Esophagus muscularis mucosa (tissue), 4 donors: ENCODE measurements at regions not wholly inside any gene's neighbourhood (a gene's known extent, or its start where the extent isn't known, plus 50 kb on each side); places are given as distances from the start of the nearest gene placed in this dataset.

Source experiments
- DNase-seq: peaks from one replicate; pipeline ENCODE4 v3.0.0-alpha.2; 2017; ENCODE audit errors: extremely low spot score
- H3K27ac ChIP-seq, 4 donors: fragments of 200-600 bp; sonication (generic); replicated peaks in 1 of 4; 1 replicate in 3 of 4; 2 replicates in 1 of 4; pipeline ENCODE4 v1.5.1; 2016 to 2019; ENCODE audit warnings: mild to moderate bottlenecking in 1 of 4
- H3K27me3 ChIP-seq, 4 donors: fragments of 200-600 bp; sonication (generic); one replicate each; pipeline versions ENCODE4 v1.5.1 to v1.6.0; 2016 to 2019
- H3K36me3 ChIP-seq, 4 donors: fragments of 200-600 bp; sonication (generic); one replicate each; pipeline ENCODE4 v1.5.1; 2016 to 2019
- H3K4me1 ChIP-seq, 4 donors: fragments of 200-600 bp; sonication (generic); one replicate each; pipeline ENCODE4 v1.5.1; 2016 to 2019
- H3K4me3 ChIP-seq, 4 donors: fragments of 200-600 bp; sonication (generic); 1 replicate in 2 of 4; 2 replicates in 2 of 4; pipeline ENCODE4 v1.5.1; 2016 to 2019; ENCODE audit warnings: mild to moderate bottlenecking in 4 of 4, moderate library complexity in 1 of 4
- H3K9me3 ChIP-seq, 4 donors: fragments of 200-600 bp; sonication (generic); 1 replicate in 3 of 4; 2 replicates in 1 of 4; pipeline ENCODE4 v1.5.1; 2016 to 2019
- CTCF ChIP-seq, 3 experiments: fragments of 200-600 bp in 2 of 3; fragments of 450-650 bp in 1 of 3; sonication (generic) in 2 of 3; IDR thresholded peaks; one replicate each; pipeline ENCODE4 v1.5.1; 2017 to 2019; ENCODE audit warnings: antibody characterized with exemption in 3 of 3, mild to moderate bottlenecking in 2 of 3, moderate library complexity in 1 of 3
- EP300 ChIP-seq: sonication (generic); formaldehyde crosslinking; IDR thresholded peaks from one replicate; pipeline ENCODE4 v1.6.1; 2017; ENCODE audit warnings: antibody characterized with exemption
- POLR2A ChIP-seq: fragments of 450-650 bp; IDR thresholded peaks from one replicate; pipeline ENCODE4 v1.6.1; 2017; ENCODE audit warnings: antibody characterized with exemption, moderate library complexity, mild to moderate bottlenecking, low read depth
- POLR2AphosphoS5 ChIP-seq, 2 donors: sonication (generic); formaldehyde crosslinking; IDR thresholded peaks; one replicate each; pipeline ENCODE4 v1.6.1; 2017; ENCODE audit warnings: antibody characterized with exemption in 2 of 2
- WGBS: methylation state at CpG from one replicate; pipeline ENCODE4 v1.1.5; 2018; 5-methylcytosine and 5-hydroxymethylcytosine counted together
- intact Hi-C: fragments of 100-400 bp; cut with DNase I; formaldehyde crosslinking; loops from one replicate; pipeline ENCODE4 v1.15.1; 2023

GRCh38 chr6:137692806-137693205, 174.3 kb upstream of the TNFAIP3 start:
- Histone ChIP-seq H3K4me3 (no peak overlapping the region), H3K4me1 (peaks cover 10 to 20% (median 12%) of the 10 kb centered on the region in 4 donors), H3K27ac (no peak overlapping the region), H3K27me3 (no peaks in the 10 kb centered on the region), H3K9me3 (no peaks in the 10 kb centered on the region), H3K36me3 (no peaks in the 10 kb centered on the region)
- DNase-seq = no peak
- no peak for TF ChIP-seq POLR2AphosphoS5 (IDR thresholded peaks at IDR 0.05)
- TF ChIP-seq POLR2A = no peak
- TF ChIP-seq EP300 = no peak
- intact Hi-C loops = no loop called here

- intact Hi-C loops = no loop called here
- H3K4me1 ChIP-seq = peaks cover 12 to 25% (median 15%) of the 10 kb centered on the region in 4 donors
- H3K27me3 ChIP-seq = no peaks in the 10 kb centered on the region
- H3K27ac ChIP-seq = no peak overlapping the region
- H3K36me3 ChIP-seq = no peaks in the 10 kb centered on the region
- 65% methylated on average over 1 of the region's 1 CpG for WGBS
- no peak for TF ChIP-seq POLR2A
- no peak for TF ChIP-seq CTCF (IDR thresholded peaks at IDR 0.05)
- no peak for TF ChIP-seq POLR2AphosphoS5 (IDR thresholded peaks at IDR 0.05)
- TF ChIP-seq EP300 = no peak
- H3K4me3 ChIP-seq = no peak overlapping the region
- no peaks in the 10 kb centered on the region for H3K9me3 ChIP-seq
- DNase-seq = no peak
Observed at GRCh38 chr6:137693711-137694110, 173.3 kb upstream of the TNFAIP3 start.

- DNase-seq = no peak
- peak overlapping the region in 1 of 4 donors; percentile 39 for H3K27ac ChIP-seq
- no peak for TF ChIP-seq CTCF (IDR thresholded peaks at IDR 0.05)
- no peak for TF ChIP-seq EP300
- no peak for TF ChIP-seq POLR2AphosphoS5 (IDR thresholded peaks at IDR 0.05)
- TF ChIP-seq POLR2A = no peak
Observed at GRCh38 chr6:137696765-137697164, 170.3 kb upstream of the TNFAIP3 start.

GRCh38 chr6:137697267-137697938, 169.7 kb upstream of the TNFAIP3 start:
- H3K4me3 ChIP-seq = no peak overlapping the region
- no peaks in the 10 kb centered on the region for H3K36me3 ChIP-seq
- peak; percentile 60 for DNase-seq
- TF ChIP-seq POLR2A = no peak
- TF ChIP-seq CTCF (IDR thresholded peaks at IDR 0.05) = peak in 1 of 3 experiments; percentile 7
- H3K27ac ChIP-seq = peak overlapping the region in 2 of 4 donors; percentile 39 to 46
- 39% methylated on average over 2 of the region's 2 CpGs for WGBS
- H3K27me3 ChIP-seq = no peaks in the 10 kb centered on the region
- H3K4me1 ChIP-seq = peaks cover 13 to 17% (median 16%) of the 10 kb centered on the region in 4 donors
- intact Hi-C loops = no loop called here
- H3K9me3 ChIP-seq = no peaks in the 10 kb centered on the region

More at GRCh38 chr6:137696765-137697164, 170.3 kb upstream of the TNFAIP3 start:
- Histone ChIP-seq H3K4me1 (peaks cover 12 to 16% (median 15%) of the 10 kb centered on the region in 4 donors), H3K9me3 (no peaks in the 10 kb centered on the region), H3K4me3 (no peak overlapping the region), H3K27me3 (no peaks in the 10 kb centered on the region), H3K36me3 (no peaks in the 10 kb centered on the region)
- intact Hi-C loops = no loop called here
- WGBS = 68% methylated on average over 4 of the region's 4 CpGs

- Histone ChIP-seq H3K4me3 (no peak overlapping the region), H3K27me3 (no peaks in the 10 kb centered on the region), H3K9me3 (no peaks in the 10 kb centered on the region), H3K27ac (peak overlapping the region in 2 of 4 donors; percentile 17 to 55), H3K36me3 (no peaks in the 10 kb centered on the region), H3K4me1 (peaks cover 13 to 22% (median 16%) of the 10 kb centered on the region in 4 donors)
- peak; percentile 80 for DNase-seq
- 67% methylated on average over 3 of the region's 3 CpGs for WGBS
- intact Hi-C loops = no loop called here
- TF ChIP-seq POLR2AphosphoS5 (IDR thresholded peaks at IDR 0.05) (no peak), EP300 (no peak), POLR2A (no peak), CTCF (IDR thresholded peaks at IDR 0.05) (no peak)
Observed at GRCh38 chr6:137698636-137699030, 168.4 kb upstream of the TNFAIP3 start.
